Esophagus muscularis mucosa (tissue), 4 donors: ENCODE measurements at regions not wholly inside any gene's neighbourhood (a gene's known extent, or its start where the extent isn't known, plus 50 kb on each side); places are given as distances from the start of the nearest gene placed in this dataset.

Source experiments
- DNase-seq: peaks from one replicate; pipeline ENCODE4 v3.0.0-alpha.2; 2017; ENCODE audit errors: extremely low spot score
- H3K27ac ChIP-seq, 4 donors: fragments of 200-600 bp; sonication (generic); replicated peaks in 1 of 4; 1 replicate in 3 of 4; 2 replicates in 1 of 4; pipeline ENCODE4 v1.5.1; 2016 to 2019; ENCODE audit warnings: mild to moderate bottlenecking in 1 of 4
- H3K27me3 ChIP-seq, 4 donors: fragments of 200-600 bp; sonication (generic); one replicate each; pipeline versions ENCODE4 v1.5.1 to v1.6.0; 2016 to 2019
- H3K36me3 ChIP-seq, 4 donors: fragments of 200-600 bp; sonication (generic); one replicate each; pipeline ENCODE4 v1.5.1; 2016 to 2019
- H3K4me1 ChIP-seq, 4 donors: fragments of 200-600 bp; sonication (generic); one replicate each; pipeline ENCODE4 v1.5.1; 2016 to 2019
- H3K4me3 ChIP-seq, 4 donors: fragments of 200-600 bp; sonication (generic); 1 replicate in 2 of 4; 2 replicates in 2 of 4; pipeline ENCODE4 v1.5.1; 2016 to 2019; ENCODE audit warnings: mild to moderate bottlenecking in 4 of 4, moderate library complexity in 1 of 4
- H3K9me3 ChIP-seq, 4 donors: fragments of 200-600 bp; sonication (generic); 1 replicate in 3 of 4; 2 replicates in 1 of 4; pipeline ENCODE4 v1.5.1; 2016 to 2019
- CTCF ChIP-seq, 3 experiments: fragments of 200-600 bp in 2 of 3; fragments of 450-650 bp in 1 of 3; sonication (generic) in 2 of 3; IDR thresholded peaks; one replicate each; pipeline ENCODE4 v1.5.1; 2017 to 2019; ENCODE audit warnings: antibody characterized with exemption in 3 of 3, mild to moderate bottlenecking in 2 of 3, moderate library complexity in 1 of 3
- EP300 ChIP-seq: sonication (generic); formaldehyde crosslinking; IDR thresholded peaks from one replicate; pipeline ENCODE4 v1.6.1; 2017; ENCODE audit warnings: antibody characterized with exemption
- POLR2A ChIP-seq: fragments of 450-650 bp; IDR thresholded peaks from one replicate; pipeline ENCODE4 v1.6.1; 2017; ENCODE audit warnings: antibody characterized with exemption, moderate library complexity, mild to moderate bottlenecking, low read depth
- POLR2AphosphoS5 ChIP-seq, 2 donors: sonication (generic); formaldehyde crosslinking; IDR thresholded peaks; one replicate each; pipeline ENCODE4 v1.6.1; 2017; ENCODE audit warnings: antibody characterized with exemption in 2 of 2
- WGBS: methylation state at CpG from one replicate; pipeline ENCODE4 v1.1.5; 2018; 5-methylcytosine and 5-hydroxymethylcytosine counted together
- intact Hi-C: fragments of 100-400 bp; cut with DNase I; formaldehyde crosslinking; loops from one replicate; pipeline ENCODE4 v1.15.1; 2023

GRCh38 chr3:155029941-155030340, 50.2 kb upstream of the MME start:
- Histone ChIP-seq H3K4me1 (no peaks in the 10 kb centered on the region), H3K36me3 (no peaks in the 10 kb centered on the region), H3K4me3 (no peak overlapping the region), H3K27ac (no peak overlapping the region), H3K27me3 (no peaks in the 10 kb centered on the region), H3K9me3 (no peaks in the 10 kb centered on the region)
- WGBS: 72% methylated on average over 1 of the region's 1 CpG
- intact Hi-C loops: no loop called here
- TF ChIP-seq POLR2A (no peak), POLR2AphosphoS5 (IDR thresholded peaks at IDR 0.05) (no peak), CTCF (IDR thresholded peaks at IDR 0.05) (no peak)
- no peak for DNase-seq

- intact Hi-C loops: no loop called here
- WGBS: 57% methylated on average over 2 of the region's 2 CpGs
- Histone ChIP-seq H3K36me3 (no peaks in the 10 kb centered on the region), H3K9me3 (no peaks in the 10 kb centered on the region), H3K4me3 (no peak overlapping the region), H3K27ac (no peak overlapping the region), H3K27me3 (no peaks in the 10 kb centered on the region), H3K4me1 (no peaks in the 10 kb centered on the region)
- DNase-seq: no peak
- TF ChIP-seq EP300 (no peak), POLR2AphosphoS5 (IDR thresholded peaks at IDR 0.05) (no peak), POLR2A (no peak), CTCF (IDR thresholded peaks at IDR 0.05) (no peak)
Measured at GRCh38 chr3:155026999-155027591, 53.0 kb upstream of the MME start.

- 77% methylated on average over 2 of the region's 2 CpGs for WGBS
- no peaks in the 10 kb centered on the region for H3K27me3 ChIP-seq
- no peak for DNase-seq
Measured at GRCh38 chr3:155024006-155024638, 56.0 kb upstream of the MME start.

GRCh38 chr3:155022896-155023295, 57.2 kb upstream of the MME start:
- Histone ChIP-seq H3K9me3 (no peaks in the 10 kb centered on the region), H3K27ac (no peak overlapping the region), H3K27me3 (no peaks in the 10 kb centered on the region), H3K36me3 (no peaks in the 10 kb centered on the region), H3K4me1 (no peaks in the 10 kb centered on the region), H3K4me3 (no peak overlapping the region)
- TF ChIP-seq POLR2A (no peak), POLR2AphosphoS5 (IDR thresholded peaks at IDR 0.05) (no peak), CTCF (IDR thresholded peaks at IDR 0.05) (no peak)
- DNase-seq: no peak
- intact Hi-C loops: no loop called here

More at GRCh38 chr3:155024006-155024638, 56.0 kb upstream of the MME start:
- H3K4me1 ChIP-seq: no peaks in the 10 kb centered on the region
- no peak overlapping the region for H3K4me3 ChIP-seq
- no peaks in the 10 kb centered on the region for H3K9me3 ChIP-seq
- no peaks in the 10 kb centered on the region for H3K36me3 ChIP-seq
- TF ChIP-seq POLR2A: no peak
- TF ChIP-seq POLR2AphosphoS5 (IDR thresholded peaks at IDR 0.05): no peak
- no peak for TF ChIP-seq EP300
- TF ChIP-seq CTCF (IDR thresholded peaks at IDR 0.05): no peak
- no peak overlapping the region for H3K27ac ChIP-seq
- intact Hi-C loops: no loop called here

- 88% methylated on average over 1 of the region's 1 CpG for WGBS
- TF ChIP-seq CTCF (IDR thresholded peaks at IDR 0.05): no peak
- TF ChIP-seq POLR2AphosphoS5 (IDR thresholded peaks at IDR 0.05): no peak
Measured at GRCh38 chr3:155019575-155019974, 60.5 kb upstream of the MME start.

More at GRCh38 chr3:155019575-155019974, 60.5 kb upstream of the MME start:
- H3K4me1 ChIP-seq: no peaks in the 10 kb centered on the region
- no peaks in the 10 kb centered on the region for H3K27me3 ChIP-seq
- no peaks in the 10 kb centered on the region for H3K9me3 ChIP-seq
- no peak overlapping the region for H3K27ac ChIP-seq
- H3K4me3 ChIP-seq: no peak overlapping the region
- intact Hi-C loops: no loop called here
- no peak for DNase-seq
- no peaks in the 10 kb centered on the region for H3K36me3 ChIP-seq
